NCI-H345 (cell line): ENCODE measurements at regions not wholly inside any gene's neighbourhood (a gene's known extent, or its start where the extent isn't known, plus 50 kb on each side); places are given as distances from the start of the nearest gene placed in this dataset.
"Not testable (repeated sequence)": the region's sequence is repeated elsewhere in the genome, so short reads cannot be mapped to it uniquely, and the experiment has no call there.

Experiments used
- DNase-seq: peaks from one replicate; lab custom pipeline; 2025; lab: John Stamatoyannopoulos, UW

- DNase-seq, result no peak
Observed at GRCh38 chr15:92805080-92805690, 94.9 kb upstream of the CHD2 start.

- not testable (repeated sequence) for DNase-seq
Observed at GRCh38 chr15:92806171-92806570, 94.0 kb upstream of the CHD2 start.

- DNase-seq, result no peak
Observed at GRCh38 chr15:92806763-92807162, 93.4 kb upstream of the CHD2 start.

GRCh38 chr15:92807971-92808571 is 92.1 kb upstream of the CHD2 start:
- no peak for DNase-seq

- DNase-seq, result no peak
Observed at GRCh38 chr15:92808598-92809063, 91.5 kb upstream of the CHD2 start.

- peak; percentile 96 for DNase-seq
Observed at GRCh38 chr15:92809064-92809879, 90.9 kb upstream of the CHD2 start.

- peak; percentile 30 for DNase-seq
Observed at GRCh38 chr15:92809880-92810361, 90.2 kb upstream of the CHD2 start.

GRCh38 chr15:92810418-92811138 is 89.5 kb upstream of the CHD2 start:
- DNase-seq, result peak; percentile 54

GRCh38 chr15:92811148-92811913 is 88.8 kb upstream of the CHD2 start:
- peak; percentile 48 for DNase-seq

GRCh38 chr15:92812271-92812670 is 87.9 kb upstream of the CHD2 start:
- no peak for DNase-seq

- no peak for DNase-seq
Observed at GRCh38 chr15:92813485-92813884, 86.6 kb upstream of the CHD2 start.

- no peak for DNase-seq
Observed at GRCh38 chr15:92817339-92817886, 82.7 kb upstream of the CHD2 start.

GRCh38 chr15:92818651-92819277 is 81.4 kb upstream of the CHD2 start:
- peak; percentile 52 for DNase-seq

GRCh38 chr15:92819278-92820235 is 80.6 kb upstream of the CHD2 start:
- peak; percentile 23 for DNase-seq

- peak; percentile 94 for DNase-seq
Observed at GRCh38 chr15:92820236-92821021, 79.7 kb upstream of the CHD2 start.

- DNase-seq, result no peak
Observed at GRCh38 chr15:92821491-92822116, 78.5 kb upstream of the CHD2 start.

- DNase-seq, result no peak
Observed at GRCh38 chr15:92822216-92823144, 77.6 kb upstream of the CHD2 start.
